IgD-negative memory B cell (primary cell): ENCODE measurements at regions not wholly inside any gene's neighbourhood (a gene's known extent, or its start where the extent isn't known, plus 50 kb on each side); places are given as distances from the start of the nearest gene placed in this dataset.
A peak's percentile ranks its signal among the peaks of the same experiment; 100 is the strongest.
"Not testable (repeated sequence)": the region's sequence is repeated elsewhere in the genome, so short reads cannot be mapped to it uniquely, and the experiment has no call there.

Source experiments
- H3K27ac Mint-ChIP-seq, 3 donors: one replicate each; pipeline ENCODE4 v1.8.0; 2020 to 2022; ENCODE audit warnings: mild to moderate bottlenecking in 3 of 3, mixed read lengths in 3 of 3, moderate library complexity in 1 of 3
- H3K27me3 Mint-ChIP-seq: one replicate; pipeline ENCODE4 v1.8.0; 2021; ENCODE audit warnings: mixed read lengths
- H3K36me3 Mint-ChIP-seq: one replicate; pipeline ENCODE4 v1.8.0; 2020; ENCODE audit warnings: mild to moderate bottlenecking, mixed read lengths
- H3K4me1 Mint-ChIP-seq, 3 donors: one replicate each; pipeline ENCODE4 v1.8.0; 2020 to 2022; ENCODE audit warnings: mixed read lengths in 3 of 3, mild to moderate bottlenecking in 1 of 3
- H3K4me3 Mint-ChIP-seq, 4 donors: one replicate each; pipeline ENCODE4 v1.8.0; 2020 to 2022; ENCODE audit warnings: mild to moderate bottlenecking in 4 of 4, mixed read lengths in 4 of 4, moderate library complexity in 3 of 4
- H3K9me3 Mint-ChIP-seq, 3 donors: one replicate each; pipeline ENCODE4 v1.8.0; 2020 to 2021; ENCODE audit warnings: mixed read lengths in 3 of 3, mild to moderate bottlenecking in 1 of 3

- Mint-ChIP-seq H3K4me3 (no peak overlapping the region), H3K36me3 (no peaks in the 10 kb centered on the region), H3K9me3 (no peaks in the 10 kb centered on the region), H3K4me1 (no peaks in the 10 kb centered on the region), H3K27ac (no peak overlapping the region), H3K27me3 (peaks cover 3% of the 10 kb centered on the region)
Measured at GRCh38 chrX:96538104-96538725, 146.4 kb upstream of the DIAPH2 start.

GRCh38 chrX:96540111-96540631 is 144.5 kb upstream of the DIAPH2 start:
- no peaks in the 10 kb centered on the region for H3K36me3 Mint-ChIP-seq
- H3K4me1 Mint-ChIP-seq: no peaks in the 10 kb centered on the region
- H3K27me3 Mint-ChIP-seq: peaks cover 3% of the 10 kb centered on the region
- no peak overlapping the region for H3K27ac Mint-ChIP-seq
- no peak overlapping the region for H3K4me3 Mint-ChIP-seq
- no peaks in the 10 kb centered on the region for H3K9me3 Mint-ChIP-seq

- not testable (repeated sequence) for H3K27me3 Mint-ChIP-seq, H3K4me3 Mint-ChIP-seq, H3K9me3 Mint-ChIP-seq, H3K36me3 Mint-ChIP-seq, H3K4me1 Mint-ChIP-seq
- peak overlapping the region in 1 of 3 donors; percentile 50 for H3K27ac Mint-ChIP-seq
Measured at GRCh38 chrX:96546281-96546680, 138.4 kb upstream of the DIAPH2 start.

GRCh38 chrX:96551322-96551872 is 133.2 kb upstream of the DIAPH2 start:
- Mint-ChIP-seq H3K9me3 (no peaks in the 10 kb centered on the region), H3K4me3 (no peak overlapping the region), H3K27ac (no peak overlapping the region), H3K27me3 (no peaks in the 10 kb centered on the region), H3K36me3 (no peaks in the 10 kb centered on the region), H3K4me1 (no peaks in the 10 kb centered on the region)

GRCh38 chrX:96556886-96557285 is 127.8 kb upstream of the DIAPH2 start:
- Mint-ChIP-seq H3K27ac (no peak overlapping the region), H3K4me1 (no peaks in the 10 kb centered on the region), H3K4me3 (no peak overlapping the region), H3K27me3 (no peaks in the 10 kb centered on the region), H3K36me3 (no peaks in the 10 kb centered on the region), H3K9me3 (no peaks in the 10 kb centered on the region)

- not testable (repeated sequence) for H3K4me3 Mint-ChIP-seq, H3K4me1 Mint-ChIP-seq, H3K27me3 Mint-ChIP-seq, H3K27ac Mint-ChIP-seq, H3K9me3 Mint-ChIP-seq, H3K36me3 Mint-ChIP-seq
Measured at GRCh38 chrX:96561129-96561528, 123.5 kb upstream of the DIAPH2 start.

- Mint-ChIP-seq H3K27ac (no peak overlapping the region), H3K4me1 (no peaks in the 10 kb centered on the region), H3K27me3 (no peaks in the 10 kb centered on the region), H3K9me3 (no peaks in the 10 kb centered on the region), H3K4me3 (no peak overlapping the region), H3K36me3 (no peaks in the 10 kb centered on the region)
Measured at GRCh38 chrX:96563646-96564045, 121.0 kb upstream of the DIAPH2 start.

- Mint-ChIP-seq H3K4me1 (no peaks in the 10 kb centered on the region), H3K4me3 (no peak overlapping the region), H3K27ac (no peak overlapping the region), H3K36me3 (no peaks in the 10 kb centered on the region), H3K27me3 (no peaks in the 10 kb centered on the region), H3K9me3 (no peaks in the 10 kb centered on the region)
Measured at GRCh38 chrX:96564595-96564994, 120.0 kb upstream of the DIAPH2 start.

- Mint-ChIP-seq H3K27me3 (no peaks in the 10 kb centered on the region), H3K9me3 (peaks cover 0 to 3% (median 0%) of the 10 kb centered on the region in 3 donors), H3K27ac (no peak overlapping the region), H3K36me3 (no peaks in the 10 kb centered on the region), H3K4me1 (no peaks in the 10 kb centered on the region), H3K4me3 (no peak overlapping the region)
Measured at GRCh38 chrX:96566878-96567277, 117.8 kb upstream of the DIAPH2 start.

- H3K27ac Mint-ChIP-seq: no peak overlapping the region
- no peaks in the 10 kb centered on the region for H3K4me1 Mint-ChIP-seq
- no peak overlapping the region for H3K4me3 Mint-ChIP-seq
- no peaks in the 10 kb centered on the region for H3K36me3 Mint-ChIP-seq
- H3K9me3 Mint-ChIP-seq: peaks cover 0 to 3% (median 0%) of the 10 kb centered on the region in 3 donors
- no peaks in the 10 kb centered on the region for H3K27me3 Mint-ChIP-seq
Measured at GRCh38 chrX:96568071-96568470, 116.6 kb upstream of the DIAPH2 start.

- Mint-ChIP-seq H3K4me3 (no peak overlapping the region), H3K4me1 (no peaks in the 10 kb centered on the region), H3K27me3 (no peaks in the 10 kb centered on the region), H3K36me3 (no peaks in the 10 kb centered on the region), H3K27ac (no peak overlapping the region), H3K9me3 (peaks cover 0 to 3% (median 0%) of the 10 kb centered on the region in 3 donors)
Measured at GRCh38 chrX:96569034-96569433, 115.6 kb upstream of the DIAPH2 start.

GRCh38 chrX:96575011-96575410 is 109.6 kb upstream of the DIAPH2 start:
- no peaks in the 10 kb centered on the region for H3K27me3 Mint-ChIP-seq
- no peaks in the 10 kb centered on the region for H3K4me1 Mint-ChIP-seq
- no peaks in the 10 kb centered on the region for H3K36me3 Mint-ChIP-seq
- H3K4me3 Mint-ChIP-seq: no peak overlapping the region
- H3K27ac Mint-ChIP-seq: no peak overlapping the region
- peaks cover 0 to 3% (median 0%) of the 10 kb centered on the region in 3 donors for H3K9me3 Mint-ChIP-seq

- peaks cover 2% of the 10 kb centered on the region for H3K27me3 Mint-ChIP-seq
Measured at GRCh38 chrX:96576368-96576767, 108.3 kb upstream of the DIAPH2 start.

GRCh38 chrX:96578781-96579180 is 105.9 kb upstream of the DIAPH2 start:
- Mint-ChIP-seq H3K4me1 (no peaks in the 10 kb centered on the region), H3K9me3 (no peaks in the 10 kb centered on the region), H3K36me3 (peaks cover 1% of the 10 kb centered on the region), H3K4me3 (no peak overlapping the region), H3K27me3 (peaks cover 3% of the 10 kb centered on the region), H3K27ac (no peak overlapping the region)

More at GRCh38 chrX:96576368-96576767, 108.3 kb upstream of the DIAPH2 start:
- Mint-ChIP-seq H3K4me3 (no peak overlapping the region), H3K4me1 (no peaks in the 10 kb centered on the region), H3K27ac (no peak overlapping the region), H3K9me3 (no peaks in the 10 kb centered on the region), H3K36me3 (no peaks in the 10 kb centered on the region)

GRCh38 chrX:96579252-96579651 is 105.4 kb upstream of the DIAPH2 start:
- no peak overlapping the region for H3K4me3 Mint-ChIP-seq
- H3K36me3 Mint-ChIP-seq: peaks cover 1% of the 10 kb centered on the region
- no peak overlapping the region for H3K27ac Mint-ChIP-seq
- H3K4me1 Mint-ChIP-seq: no peaks in the 10 kb centered on the region
- peaks cover 3% of the 10 kb centered on the region for H3K27me3 Mint-ChIP-seq
- H3K9me3 Mint-ChIP-seq: no peaks in the 10 kb centered on the region

GRCh38 chrX:96590403-96590802 is 94.2 kb upstream of the DIAPH2 start:
- Mint-ChIP-seq H3K36me3 (no peaks in the 10 kb centered on the region), H3K4me3 (no peak overlapping the region), H3K27me3 (no peaks in the 10 kb centered on the region), H3K27ac (no peak overlapping the region), H3K9me3 (peaks cover 0 to 6% (median 0%) of the 10 kb centered on the region in 3 donors), H3K4me1 (no peaks in the 10 kb centered on the region)
